Adrenal gland (tissue), 5 donors: ENCODE measurements at regions not wholly inside any gene's neighbourhood (a gene's known extent, or its start where the extent isn't known, plus 50 kb on each side); places are given as distances from the start of the nearest gene placed in this dataset.

Experiments used
- POLR2A ChIP-seq, 2 donors: fragments of 450-650 bp; IDR thresholded peaks; one replicate each; pipeline ENCODE4 v1.6.1; 2017; ENCODE audit warnings: antibody characterized with exemption in 2 of 2, mild to moderate bottlenecking in 2 of 2, moderate library complexity in 1 of 2
- TF ChIP-seq, protein P1 (sequence below), 6 experiments: fragments of 450-650 bp in 4 of 6; fragments of 200-600 bp in 2 of 6; sonication (generic) in 1 of 6; IDR thresholded peaks; 1 replicate in 5 of 6; 2 replicates in 1 of 6; pipeline versions ENCODE4 v1.5.1 to v1.8.0; 2016 to 2021; ENCODE audit warnings: antibody characterized with exemption in 6 of 6, mild to moderate bottlenecking in 2 of 6, moderate library complexity in 1 of 6
- donor health status: DM: no; HTN: no; CAD: no.

DNA sequence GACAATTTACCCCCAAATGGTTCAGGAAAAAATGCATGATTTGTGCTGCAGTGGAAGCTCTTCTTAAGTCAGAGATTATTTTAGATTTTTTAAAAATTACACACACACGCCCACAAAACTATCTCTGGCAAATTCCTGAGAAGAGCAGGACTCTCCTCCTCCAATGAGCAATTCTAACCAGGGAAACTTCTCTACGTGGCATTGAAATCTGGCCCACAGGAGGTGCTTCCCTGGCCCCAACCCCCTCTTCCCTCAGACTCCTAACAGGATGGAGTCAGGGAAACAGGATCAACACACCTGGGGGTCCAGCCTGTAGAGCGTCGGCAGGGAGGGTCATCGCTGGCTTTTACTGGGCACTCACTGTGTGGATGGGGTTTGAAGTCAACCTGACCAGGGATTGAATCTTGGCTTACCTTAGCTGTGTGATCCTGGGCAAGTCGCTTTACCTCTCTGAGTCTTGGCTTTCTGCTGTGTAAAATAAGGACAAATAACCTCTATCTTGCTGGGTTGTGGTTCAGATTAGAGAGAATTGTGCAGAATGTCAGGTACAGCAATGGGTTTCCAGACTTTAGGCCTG, 65.4 kb upstream of the ASAP2 start:
- TF ChIP-seq, protein P1, sequence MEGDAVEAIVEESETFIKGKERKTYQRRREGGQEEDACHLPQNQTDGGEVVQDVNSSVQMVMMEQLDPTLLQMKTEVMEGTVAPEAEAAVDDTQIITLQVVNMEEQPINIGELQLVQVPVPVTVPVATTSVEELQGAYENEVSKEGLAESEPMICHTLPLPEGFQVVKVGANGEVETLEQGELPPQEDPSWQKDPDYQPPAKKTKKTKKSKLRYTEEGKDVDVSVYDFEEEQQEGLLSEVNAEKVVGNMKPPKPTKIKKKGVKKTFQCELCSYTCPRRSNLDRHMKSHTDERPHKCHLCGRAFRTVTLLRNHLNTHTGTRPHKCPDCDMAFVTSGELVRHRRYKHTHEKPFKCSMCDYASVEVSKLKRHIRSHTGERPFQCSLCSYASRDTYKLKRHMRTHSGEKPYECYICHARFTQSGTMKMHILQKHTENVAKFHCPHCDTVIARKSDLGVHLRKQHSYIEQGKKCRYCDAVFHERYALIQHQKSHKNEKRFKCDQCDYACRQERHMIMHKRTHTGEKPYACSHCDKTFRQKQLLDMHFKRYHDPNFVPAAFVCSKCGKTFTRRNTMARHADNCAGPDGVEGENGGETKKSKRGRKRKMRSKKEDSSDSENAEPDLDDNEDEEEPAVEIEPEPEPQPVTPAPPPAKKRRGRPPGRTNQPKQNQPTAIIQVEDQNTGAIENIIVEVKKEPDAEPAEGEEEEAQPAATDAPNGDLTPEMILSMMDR (IDR thresholded peaks at IDR 0.05) = no peak
- TF ChIP-seq POLR2A (IDR thresholded peaks at IDR 0.05) = no peak
